Fibroblast of skin of abdomen (primary cell): ENCODE measurements at regions not wholly inside any gene's neighbourhood (a gene's known extent, or its start where the extent isn't known, plus 50 kb on each side); places are given as distances from the start of the nearest gene placed in this dataset.

ENCODE experiments used
- DNase-seq: peaks from one replicate; pipeline ENCODE4 v3.0.0-alpha.2; 2013

GRCh38 chr20:39897781-39898466 lies 791.1 kb downstream of the MAFB start:
- DNase-seq = peak; percentile 29

- DNase-seq = peak; percentile 94
Measured at GRCh38 chr20:39897058-39897457, 792.0 kb downstream of the MAFB start.

GRCh38 chr20:39894067-39894466 lies 795.0 kb downstream of the MAFB start:
- DNase-seq = no peak

- peak; percentile 90 for DNase-seq
Measured at GRCh38 chr20:39893003-39893685, 795.9 kb downstream of the MAFB start.

GRCh38 chr20:39890697-39891096 lies 798.3 kb downstream of the MAFB start:
- DNase-seq = no peak

- no peak for DNase-seq
Measured at GRCh38 chr20:39888310-39888709, 800.7 kb downstream of the MAFB start.

- no peak for DNase-seq
Measured at GRCh38 chr20:39886650-39887190, 802.3 kb downstream of the MAFB start.

GRCh38 chr20:39885975-39886649 lies 802.9 kb downstream of the MAFB start:
- DNase-seq = peak; percentile 92

GRCh38 chr20:39882806-39883205 lies 806.2 kb downstream of the MAFB start:
- DNase-seq = no peak

GRCh38 chr20:39880890-39881289 lies 808.1 kb downstream of the MAFB start:
- peak; percentile 44 for DNase-seq

- DNase-seq = peak; percentile 66
Measured at GRCh38 chr20:39879296-39879695, 809.7 kb downstream of the MAFB start.

- DNase-seq = peak; percentile 38
Measured at GRCh38 chr20:39878809-39879208, 810.2 kb downstream of the MAFB start.

GRCh38 chr20:39878320-39878719 lies 810.7 kb downstream of the MAFB start:
- DNase-seq = no peak

GRCh38 chr20:39877788-39878187 lies 811.2 kb downstream of the MAFB start:
- no peak for DNase-seq

- no peak for DNase-seq
Measured at GRCh38 chr20:39876976-39877635, 811.9 kb downstream of the MAFB start.

GRCh38 chr20:39875492-39876110 lies 813.4 kb downstream of the MAFB start:
- no peak for DNase-seq

- peak; percentile 80 for DNase-seq
Measured at GRCh38 chr20:39874049-39874893, 814.8 kb downstream of the MAFB start.

GRCh38 chr20:39873286-39873685 lies 815.8 kb downstream of the MAFB start:
- DNase-seq = no peak

GRCh38 chr20:39871013-39871412 lies 818.0 kb downstream of the MAFB start:
- DNase-seq = no peak

- DNase-seq = no peak
Measured at GRCh38 chr20:39865446-39865845, 823.6 kb downstream of the MAFB start.

- DNase-seq = peak; percentile 22
Measured at GRCh38 chr20:39862470-39862891, 826.6 kb downstream of the MAFB start.
